GM18870 (cell line): ENCODE measurements at regions not wholly inside any gene's neighbourhood (a gene's known extent, or its start where the extent isn't known, plus 50 kb on each side); places are given as distances from the start of the nearest gene placed in this dataset.

Source experiments
- ATAC-seq: cut with Tn5 transposase; IDR thresholded peaks from one replicate; pipeline ENCODE4 v1.9.1; 2021; ENCODE audit warnings: moderate library complexity; ENCODE audit not compliant: unreplicated experiment

DNA sequence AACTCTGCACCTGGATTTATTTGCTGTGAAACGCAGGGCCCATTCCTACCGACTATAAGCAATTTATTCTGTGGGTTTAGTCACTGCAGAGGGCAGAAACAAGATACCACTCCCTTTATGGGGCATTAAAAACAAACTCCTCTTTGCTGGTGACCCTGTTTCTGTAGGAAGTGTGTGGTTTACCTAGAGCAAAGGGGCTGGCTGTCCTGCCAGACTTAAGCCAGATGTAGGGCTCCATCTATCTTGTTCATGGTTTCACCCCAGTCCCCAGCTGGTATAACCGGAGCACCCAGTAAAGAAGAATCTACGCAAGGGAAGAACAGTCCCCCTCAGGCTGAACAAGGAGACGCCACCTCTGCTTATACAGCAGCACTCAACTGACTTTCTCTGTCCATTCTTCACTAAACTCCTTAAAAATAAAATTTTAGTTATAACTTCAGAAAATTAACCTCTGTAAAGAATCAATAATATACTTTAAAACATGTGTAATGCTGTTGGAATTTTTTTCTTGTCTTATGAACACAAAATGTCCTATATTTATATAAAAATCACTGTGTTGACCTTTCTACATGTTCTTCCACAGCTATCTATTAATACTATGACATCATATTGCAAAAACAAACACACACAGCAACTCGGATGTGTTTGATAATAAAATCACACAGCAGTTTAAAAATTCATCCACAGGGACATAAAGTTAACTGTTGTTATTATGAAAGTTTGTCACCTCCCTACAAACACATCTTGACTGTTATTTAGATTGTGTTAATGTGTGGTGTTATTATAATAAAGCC is 126.1 kb upstream of the RPS6KA2 start:
- no peak for ATAC-seq

DNA sequence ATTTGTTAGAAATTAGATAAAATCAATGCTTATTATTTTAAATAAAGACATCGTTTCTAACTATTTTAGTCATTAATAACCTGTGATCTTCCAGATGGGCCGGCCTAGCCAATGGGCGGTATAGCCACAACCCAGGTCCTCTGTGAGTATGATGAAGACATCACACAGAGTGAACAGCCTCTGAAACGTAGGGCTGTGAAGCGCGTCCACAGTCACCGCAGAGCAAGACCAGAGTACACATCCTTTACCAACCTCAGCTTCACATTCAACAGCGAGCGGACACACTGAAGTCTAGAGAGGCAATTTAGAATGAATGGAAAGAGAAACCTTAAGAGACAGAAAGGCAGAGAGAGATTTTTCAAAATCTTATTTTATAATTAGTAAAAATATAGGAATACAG is 125.0 kb upstream of the RPS6KA2 start:
- peak; percentile 90 for ATAC-seq

DNA sequence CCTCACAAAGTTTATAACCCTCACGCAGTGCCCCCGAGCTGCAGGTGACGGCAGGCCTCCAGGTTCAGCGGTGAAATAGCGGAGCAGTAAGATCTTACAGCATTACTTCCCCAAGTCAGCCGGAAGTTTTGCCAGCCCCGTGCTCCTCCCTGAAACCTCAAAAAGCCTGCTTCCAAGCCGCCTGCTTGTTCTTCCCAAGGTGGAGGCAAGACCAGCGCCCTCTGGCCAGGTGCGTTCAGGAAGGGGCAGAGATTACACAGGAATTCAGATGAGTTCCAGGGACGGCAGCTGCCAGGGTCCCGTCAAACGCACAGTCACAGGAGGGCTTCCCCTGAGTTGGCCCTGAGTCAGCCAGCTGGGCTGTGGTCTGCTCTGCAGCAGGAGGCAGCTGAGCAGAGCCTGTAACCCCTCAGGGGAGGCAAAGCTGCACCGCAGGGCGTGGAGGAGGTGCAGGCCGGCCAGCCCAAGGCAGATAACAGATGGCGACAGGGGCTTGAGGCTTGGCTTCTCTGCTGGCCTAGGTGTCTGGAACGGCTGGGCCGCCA is 124.1 kb upstream of the RPS6KA2 start:
- peak; percentile 61 for ATAC-seq

DNA sequence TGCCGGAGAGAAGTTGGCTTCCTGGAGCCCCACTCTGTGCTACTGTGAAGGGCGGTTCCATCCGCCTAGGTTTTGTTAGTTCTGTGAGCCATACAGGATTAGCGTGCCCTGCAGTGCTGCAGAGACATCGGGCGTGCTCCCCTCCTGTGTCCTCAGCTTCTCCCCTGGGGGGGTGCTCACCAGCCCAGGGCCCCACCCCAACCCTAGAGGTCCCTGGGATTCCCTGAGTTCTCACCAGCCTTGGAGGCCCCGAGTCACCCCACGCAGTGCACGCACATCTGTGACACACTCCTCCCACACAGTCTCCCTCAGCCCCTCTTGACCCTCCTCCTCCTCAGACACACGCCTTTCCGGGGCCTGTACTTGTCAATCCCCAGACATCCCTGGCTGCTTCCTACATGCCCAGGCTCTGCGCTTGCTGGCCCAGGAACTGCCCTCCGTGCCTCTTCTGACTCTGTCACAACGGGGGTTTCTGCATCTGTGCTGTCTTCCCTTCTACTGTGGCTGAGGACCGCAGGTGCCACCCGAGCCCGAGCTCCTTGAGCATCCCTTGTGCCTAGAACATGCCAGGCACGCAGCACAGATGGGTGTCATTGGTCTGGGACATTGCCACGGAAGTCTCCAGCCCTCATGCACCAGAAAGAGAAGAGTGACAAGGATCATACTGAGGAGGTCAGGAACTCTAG is 123.2 kb upstream of the RPS6KA2 start:
- ATAC-seq, result no peak

DNA sequence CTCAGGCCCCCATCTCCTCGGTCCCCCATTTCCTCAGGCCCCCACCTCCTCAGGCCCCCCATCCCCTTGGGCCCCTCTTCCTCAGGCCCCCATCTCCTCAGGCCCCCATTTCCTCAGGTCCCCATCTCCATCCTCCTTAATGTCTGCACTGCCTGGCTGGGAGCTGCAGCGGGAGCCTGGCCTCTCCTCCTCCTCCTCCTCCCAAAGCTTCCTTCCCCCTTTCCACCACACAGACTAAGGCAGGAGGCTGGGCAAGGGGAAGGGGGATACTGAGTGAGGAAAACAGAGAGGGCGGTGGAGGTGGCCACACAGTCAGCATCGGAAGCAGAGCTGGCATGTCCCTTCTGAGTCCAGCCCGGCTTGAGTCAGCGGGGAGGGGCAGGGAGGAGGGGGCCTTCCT is 122.6 kb upstream of the RPS6KA2 start:
- no peak for ATAC-seq

DNA sequence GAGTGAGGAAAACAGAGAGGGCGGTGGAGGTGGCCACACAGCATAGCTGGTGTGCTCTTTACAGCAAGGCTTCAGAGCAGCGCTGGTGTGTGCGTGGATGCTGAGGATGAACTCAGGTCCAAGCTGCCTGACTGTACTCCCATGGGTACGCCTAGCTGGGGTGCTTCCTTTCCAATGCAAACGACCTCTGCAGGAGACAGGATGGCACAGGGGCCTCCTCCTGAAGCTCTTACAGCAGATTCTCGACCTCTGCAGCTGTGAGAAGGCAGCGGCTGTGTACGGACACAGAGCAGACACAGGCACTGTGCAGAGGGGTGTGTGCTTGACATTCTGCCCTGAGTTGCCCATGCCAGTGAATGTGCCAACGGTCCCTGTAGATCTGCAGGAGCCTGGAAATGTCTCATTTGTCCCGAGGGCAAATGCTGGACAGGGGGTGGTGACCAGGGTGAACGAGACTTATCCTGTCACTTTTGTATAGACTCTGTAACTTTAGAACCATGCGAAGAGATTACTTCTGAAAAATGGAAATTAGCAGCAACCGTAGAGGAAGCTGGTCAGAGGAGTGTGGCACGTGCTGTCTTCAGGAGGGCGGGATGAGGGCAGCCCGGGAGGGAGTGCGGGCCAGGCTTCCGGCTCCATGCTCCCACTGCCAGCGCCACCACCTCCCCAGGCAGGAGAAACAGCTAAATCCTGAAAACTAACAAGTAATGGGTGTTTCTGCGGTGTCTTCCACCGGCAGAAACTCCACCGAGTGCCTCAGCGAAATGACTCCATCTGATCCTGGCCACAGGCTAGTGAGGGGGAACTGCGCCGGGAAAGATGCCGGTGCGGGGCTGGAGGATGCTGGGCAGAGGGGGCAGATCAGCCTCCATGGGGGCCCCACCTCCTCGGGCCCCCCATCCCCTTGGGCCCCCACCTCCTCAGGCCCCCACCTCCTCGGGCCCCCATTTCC is 120.9 kb upstream of the RPS6KA2 start:
- ATAC-seq, result no peak

DNA sequence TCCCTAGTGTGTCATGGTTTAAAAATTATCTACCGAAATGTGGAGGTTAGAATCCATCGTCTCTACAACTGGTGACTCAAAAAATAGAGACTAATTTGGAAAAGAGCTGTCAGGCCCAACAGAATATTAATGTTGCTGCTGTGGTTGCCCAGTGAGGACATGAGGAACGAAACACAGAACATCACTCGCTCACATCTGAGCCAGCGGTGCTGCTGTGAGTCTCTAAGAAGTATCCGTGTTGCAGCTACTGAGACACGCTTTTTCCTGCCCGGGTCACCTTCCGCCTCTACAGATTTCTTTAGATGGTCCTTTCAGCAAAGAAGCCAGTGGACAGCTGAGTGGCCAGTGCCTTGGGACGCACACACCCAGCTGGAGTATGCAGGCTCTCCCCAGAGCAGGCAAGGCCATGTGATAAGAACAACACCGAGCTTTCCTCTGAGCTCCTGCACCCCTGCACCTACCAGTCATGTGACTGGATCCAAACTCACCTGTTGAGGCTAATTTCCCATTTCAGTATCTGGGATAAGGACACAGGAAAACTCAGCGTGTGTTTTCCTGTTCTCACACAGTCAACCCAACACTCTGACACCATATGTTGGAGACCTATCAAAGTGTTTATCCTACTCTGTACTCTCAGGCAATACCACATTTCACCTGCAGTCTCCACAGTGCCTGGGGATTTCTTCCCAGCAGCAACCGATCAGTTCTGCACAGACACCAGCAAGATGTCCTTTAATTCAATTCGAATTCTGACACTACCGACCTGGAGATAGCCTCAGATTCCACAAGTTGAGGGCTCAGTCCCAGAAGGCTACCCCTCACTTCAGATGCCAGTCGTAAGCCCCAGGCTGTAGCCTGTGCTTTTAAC is 119.0 kb upstream of the RPS6KA2 start:
- ATAC-seq, result no peak

DNA sequence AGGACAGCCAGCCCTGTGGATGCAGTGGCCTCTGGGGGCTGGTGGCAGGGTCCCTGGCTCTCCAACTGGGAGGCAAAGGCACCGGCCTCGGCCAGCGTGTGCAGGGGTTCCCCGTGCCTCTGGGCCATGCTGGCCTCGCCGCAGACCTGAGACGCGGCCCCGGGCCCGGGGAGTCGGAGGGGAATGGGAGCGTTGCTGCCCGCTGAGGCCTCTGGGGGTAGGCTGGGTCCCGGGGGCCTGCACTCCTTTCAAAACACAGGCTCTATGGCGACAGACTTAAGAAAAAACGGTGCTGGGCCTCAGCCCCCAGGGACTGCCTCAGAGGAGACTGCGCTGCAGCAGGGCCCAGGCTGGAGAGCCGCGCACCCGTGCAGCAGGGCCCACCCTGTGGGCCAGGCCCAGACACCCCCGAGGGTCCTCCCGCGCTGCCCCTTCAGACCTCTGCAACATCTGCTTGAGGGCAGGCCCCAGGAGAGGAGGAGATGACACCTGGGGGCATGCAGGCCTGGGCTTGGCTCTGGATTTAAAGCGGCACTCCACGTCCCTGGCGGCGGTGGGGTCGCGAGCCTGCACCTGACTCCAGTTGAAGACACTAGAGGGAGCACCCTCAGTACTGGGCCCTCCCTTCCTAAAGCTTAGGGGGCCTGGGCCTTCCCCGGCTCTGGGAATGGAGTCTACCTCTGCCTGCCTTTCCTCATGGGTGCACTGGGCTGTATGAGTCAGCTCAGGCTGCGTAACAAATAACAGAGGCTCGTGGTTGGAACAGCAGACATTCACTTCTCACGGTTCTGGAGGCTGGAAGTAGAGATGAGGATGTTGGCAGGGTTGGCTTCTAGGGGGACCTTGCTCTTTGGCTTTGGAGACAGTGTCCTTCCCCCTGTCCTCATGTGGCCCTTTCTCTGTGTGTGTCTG is 117.4 kb upstream of the RPS6KA2 start:
- ATAC-seq, result no peak

DNA sequence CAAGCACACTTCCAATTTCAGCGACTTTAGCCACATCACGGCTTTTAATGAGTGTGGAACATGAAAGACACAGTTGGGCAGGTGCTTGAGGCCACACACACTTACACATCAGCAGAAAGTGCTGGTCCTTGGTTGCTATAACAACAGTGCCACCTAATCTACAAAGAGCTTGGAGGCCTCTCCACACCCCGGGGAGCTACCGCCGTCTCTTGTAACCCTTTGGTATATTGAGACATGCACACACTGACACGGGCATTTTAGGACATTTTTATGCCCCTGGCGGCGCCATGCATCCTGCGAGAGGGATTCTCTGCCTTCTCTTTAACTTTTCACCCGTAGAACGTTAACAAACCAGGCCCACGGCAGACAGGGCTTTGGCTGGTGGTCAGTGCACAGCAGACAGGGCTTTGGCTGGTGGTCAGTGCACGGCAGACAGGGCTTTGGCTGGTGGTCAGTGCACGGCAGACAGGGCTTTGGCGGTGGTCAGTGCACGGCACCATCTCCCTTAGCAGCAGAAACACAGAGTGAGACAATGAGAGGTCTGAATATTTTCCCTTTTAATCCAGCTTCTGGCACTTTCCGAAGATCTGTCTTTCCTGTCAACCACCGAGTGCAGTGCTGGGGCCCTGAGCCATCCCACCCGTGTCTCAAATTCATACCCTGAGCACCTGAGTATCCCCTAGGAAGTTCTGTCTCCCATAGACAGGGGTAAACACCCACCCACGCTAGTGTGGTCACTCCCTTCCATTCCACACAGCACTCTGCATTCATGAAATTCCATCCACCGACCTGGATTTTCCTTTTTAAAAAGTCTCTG is 116.6 kb upstream of the RPS6KA2 start:
- no peak for ATAC-seq

DNA sequence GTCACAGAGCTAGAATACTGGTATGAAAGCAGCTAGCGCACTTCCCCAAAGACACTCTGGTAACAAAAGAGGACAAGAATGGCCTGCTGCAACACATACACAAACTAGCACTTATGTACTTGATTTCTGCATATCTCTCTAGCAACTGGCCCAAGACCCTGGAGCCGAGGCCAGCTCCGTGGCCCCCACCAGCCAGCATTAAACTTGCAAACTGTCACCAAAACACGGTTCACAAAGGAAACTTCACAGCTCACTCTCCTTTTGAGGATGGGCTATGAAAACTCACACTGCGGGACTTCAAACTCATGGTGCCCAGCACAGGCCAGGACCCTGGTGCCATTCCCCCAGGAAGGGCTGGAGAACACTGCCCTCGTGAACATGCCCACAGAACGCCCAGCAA is 115.9 kb upstream of the RPS6KA2 start:
- no peak for ATAC-seq

DNA sequence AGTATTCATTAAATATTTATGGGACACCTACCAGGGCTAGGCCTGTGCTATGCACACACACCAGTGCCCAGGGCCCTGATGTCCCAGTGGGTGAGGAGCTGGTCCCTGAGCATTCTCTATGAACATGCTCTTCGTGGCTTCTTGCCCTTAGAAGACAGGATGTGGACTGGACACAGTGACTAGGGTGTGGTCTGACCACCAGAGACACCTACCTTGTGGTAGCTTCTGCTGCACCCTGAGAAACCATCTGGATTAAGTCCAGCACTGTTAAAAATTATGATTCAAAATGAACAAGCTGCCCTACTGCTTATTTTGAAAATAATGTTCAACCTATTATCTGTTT is 112.9 kb upstream of the RPS6KA2 start:
- no peak for ATAC-seq

DNA sequence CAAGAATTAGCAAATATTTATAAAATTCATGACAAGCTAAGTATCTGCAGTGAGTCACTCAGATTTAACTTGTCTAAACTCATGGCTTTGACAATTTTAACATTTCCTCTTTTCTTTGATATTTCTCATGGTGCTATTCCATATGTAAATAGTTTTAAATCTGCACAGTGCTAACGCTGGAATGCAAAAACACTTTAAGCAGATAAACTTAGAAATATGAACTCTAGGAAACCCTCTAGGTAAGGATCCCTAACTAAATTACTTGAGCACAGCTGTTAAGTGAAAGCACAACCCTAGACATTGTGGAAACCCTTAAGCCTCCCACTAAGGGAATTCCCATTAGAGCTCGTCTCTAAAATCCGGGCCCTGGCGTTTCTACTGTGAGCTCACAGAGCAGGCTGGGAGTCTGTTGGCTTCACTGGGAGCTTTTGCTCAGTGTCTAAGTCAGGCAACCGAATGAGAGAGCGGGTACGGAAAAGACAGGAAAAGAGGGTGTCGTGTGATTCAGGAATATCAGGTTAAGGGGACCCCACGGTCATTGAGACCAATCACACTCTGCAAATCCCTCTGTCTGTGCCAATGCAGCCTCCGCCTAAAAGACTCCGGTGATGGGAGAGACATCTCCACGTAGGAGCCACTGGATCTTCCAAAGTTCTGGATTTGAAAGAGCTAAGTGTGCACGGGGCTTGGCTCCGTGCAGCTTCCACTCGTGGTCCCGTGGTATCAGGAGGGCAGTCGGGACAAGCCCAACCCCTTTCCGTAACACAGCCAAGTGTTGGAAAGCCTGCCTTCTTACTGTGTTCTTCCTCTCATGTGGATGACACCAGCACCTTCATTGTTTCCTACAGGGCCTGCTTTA is 112.3 kb upstream of the RPS6KA2 start:
- no peak for ATAC-seq

DNA sequence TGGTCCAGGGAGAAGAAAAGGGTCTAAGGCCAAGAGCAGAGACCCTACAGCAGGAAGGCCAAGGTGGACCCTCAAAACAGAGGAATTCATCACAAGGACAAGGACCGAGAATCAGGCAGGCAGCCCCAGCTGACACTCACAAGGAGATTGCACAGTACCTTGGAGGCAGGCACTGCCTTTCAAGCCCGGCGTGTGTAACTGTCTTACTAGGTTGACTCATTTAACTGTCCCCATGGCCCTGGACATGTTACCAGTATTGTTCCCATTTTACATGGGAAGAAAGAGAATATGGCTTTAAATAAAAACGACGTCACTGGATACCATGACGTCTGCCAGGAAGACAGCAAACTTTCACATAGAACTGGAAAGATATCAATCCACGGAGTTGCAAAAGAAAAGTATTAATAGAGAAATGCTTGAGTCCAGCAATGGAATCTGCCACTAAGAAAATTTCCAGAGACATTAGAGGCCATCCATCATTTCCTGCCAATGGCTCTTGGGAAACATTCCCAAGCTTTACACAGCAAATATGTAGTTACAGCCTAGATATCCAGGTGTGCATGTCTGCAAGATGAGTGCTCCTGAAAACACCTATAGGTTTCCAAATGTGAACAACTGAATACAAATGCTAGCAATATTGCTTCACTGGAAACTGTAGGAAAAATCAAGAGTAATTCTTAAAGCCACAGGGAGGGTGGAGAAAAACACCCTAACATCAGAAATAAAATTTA is 111.5 kb upstream of the RPS6KA2 start:
- no peak for ATAC-seq

DNA sequence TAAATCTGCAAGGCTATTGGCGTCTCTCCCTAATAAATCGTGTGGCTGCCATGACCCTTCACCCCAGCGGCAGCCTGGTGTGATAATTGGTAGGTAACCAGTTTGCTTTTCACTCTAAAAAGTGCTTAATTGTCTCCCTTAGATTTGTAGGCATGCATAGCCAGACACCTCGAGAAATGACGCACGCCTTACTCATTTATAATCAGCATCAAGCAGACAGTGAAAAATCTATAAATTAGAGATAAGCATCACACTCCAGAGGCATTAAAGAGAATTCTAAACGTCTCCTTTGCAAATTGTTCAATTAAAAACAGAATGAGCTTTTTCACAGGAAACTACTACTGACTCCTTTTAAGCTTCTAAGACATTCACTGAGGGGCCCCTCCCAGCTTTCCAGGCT is 110.2 kb upstream of the RPS6KA2 start:
- no peak for ATAC-seq

DNA sequence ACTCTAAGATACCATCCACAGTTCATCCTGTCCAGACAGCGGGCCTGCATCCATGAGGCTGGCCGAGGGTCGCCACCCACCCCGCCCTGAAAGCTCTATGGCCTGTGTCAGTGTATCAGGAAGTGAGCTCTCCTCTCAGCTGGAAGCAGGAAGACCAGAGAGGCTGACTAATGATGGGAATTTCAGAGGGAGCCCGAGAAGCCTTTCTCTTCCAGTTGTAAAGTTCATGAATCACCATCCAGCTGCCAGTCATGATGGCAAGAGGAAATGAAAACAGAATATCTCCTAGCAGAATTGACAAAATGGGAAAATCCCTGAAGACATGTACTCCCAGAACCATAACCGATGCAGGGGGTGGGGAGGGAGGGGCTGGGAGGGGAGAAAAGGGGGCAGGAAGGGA is 109.6 kb upstream of the RPS6KA2 start:
- ATAC-seq, result no peak

DNA sequence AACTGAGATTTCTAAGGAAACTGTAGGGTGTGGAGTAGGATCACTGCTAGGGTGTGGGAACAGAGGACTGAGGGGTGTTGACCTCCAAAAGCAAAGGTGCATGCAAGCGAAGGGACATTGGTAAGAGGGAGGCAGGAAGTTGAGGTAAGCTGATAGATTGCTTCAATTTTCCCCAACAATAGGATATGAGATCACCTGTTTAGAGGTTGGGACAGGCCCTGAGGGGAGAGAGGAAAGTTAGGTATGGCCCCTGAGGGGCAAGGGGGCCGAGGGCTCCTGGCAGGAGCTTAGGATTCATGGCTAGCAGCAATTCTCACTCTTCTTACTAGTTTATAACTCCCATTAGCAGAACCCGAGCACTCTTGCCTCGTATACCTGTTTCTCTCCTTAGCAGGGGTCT is 106.8 kb upstream of the RPS6KA2 start:
- ATAC-seq, result no peak

DNA sequence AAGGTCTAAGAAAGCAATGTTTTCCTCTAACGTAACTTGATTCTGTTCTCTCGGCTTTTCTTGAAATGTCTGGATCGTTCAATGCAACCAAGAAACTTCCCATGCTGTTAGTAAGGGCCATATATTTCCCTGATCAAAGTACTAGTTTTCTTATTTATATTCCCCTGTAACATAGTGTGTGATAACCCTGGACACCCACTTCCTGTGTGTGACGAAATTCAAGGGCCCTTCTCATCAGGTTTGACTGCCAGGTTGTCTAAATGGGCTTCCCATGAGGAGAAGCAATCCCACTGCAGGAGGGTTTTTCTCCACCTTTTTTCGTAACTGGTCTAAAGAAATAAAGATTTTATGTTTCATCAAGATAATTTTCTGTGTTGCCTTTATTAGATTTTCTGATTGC is 102.6 kb upstream of the RPS6KA2 start:
- ATAC-seq, result no peak
